ENCODE measurements at regions not wholly inside any gene's neighbourhood (a gene's known extent, or its start where the extent isn't known, plus 50 kb on each side); places are given as distances from the start of the nearest gene placed in this dataset.
A peak's percentile ranks its signal among the peaks of the same experiment; 100 is the strongest.

GRCh38 chr1:22366346-22366745, 85.3 kb upstream of the ZBTB40 start:
- Histone ChIP-seq H3K23me2 (ENCODE audit: low read depth, low read length) (no peaks in the 10 kb centered on the region), H3K4me1 (replicated peaks in 1 of 4; ENCODE audit: control insufficient read depth in 3 of 4, insufficient read depth in 4 of 4, low read length in 3 of 4) (peaks cover 2 to 14% (median 5%) of the 10 kb centered on the region in 4 experiments), H3K79me2 (ENCODE audit: control insufficient read depth in 1 of 2, insufficient read depth in 2 of 2, low read length in 2 of 2) (no peaks in the 10 kb centered on the region), H3K36me3 (ENCODE audit: control insufficient read depth in 2 of 4, insufficient read depth in 4 of 4, low read length in 3 of 4) (no peaks in the 10 kb centered on the region), H2AFZ (ENCODE audit: low read length) (no peak overlapping the region), H3K23ac (ENCODE audit: insufficient read length) (peak overlapping the region; percentile 42), H3K9me3 (ENCODE audit: insufficient read depth in 2 of 2, low read depth in 1 of 2, low read length in 1 of 2) (no peaks in the 10 kb centered on the region), H2BK20ac (ENCODE audit: low read length) (no peak overlapping the region), H3K9ac (replicated peaks in 1 of 4; ENCODE audit: extremely low read depth in 1 of 4, low read depth in 3 of 4, low read length in 3 of 4) (no peak overlapping the region), H2BK15ac (ENCODE audit: low read length) (no peak overlapping the region), H3K14ac (ENCODE audit: insufficient read length) (no peak overlapping the region), H3K27me3 (replicated peaks in 1 of 4; ENCODE audit: control insufficient read depth in 3 of 4, extremely low read depth in 1 of 4, insufficient read depth in 3 of 4, low read length in 3 of 4) (peaks cover 0 to 3% (median 0%) of the 10 kb centered on the region in 4 experiments; a peak in 1 of 7 replicates), H4K5ac (ENCODE audit: insufficient read length, low read depth, low read length) (no peak overlapping the region), H4K91ac (replicated peaks; ENCODE audit: insufficient read length, low read length) (no peak overlapping the region), H3K56ac (replicated peaks; ENCODE audit: insufficient read length, low read depth, low read length) (no peak overlapping the region), H4K20me1 (replicated peaks in 1 of 2; ENCODE audit: control insufficient read depth in 1 of 2, insufficient read depth in 2 of 2, low read length in 2 of 2) (no peaks in the 10 kb centered on the region), H2BK120ac (replicated peaks; ENCODE audit: low read depth, low read length) (no peak overlapping the region), H2AK5ac (ENCODE audit: low read depth, low read length) (no peak overlapping the region), H4K8ac (ENCODE audit: extremely low read depth, insufficient read depth, low read length) (no peak overlapping the region), H3K4me2 (ENCODE audit: insufficient read depth in 1 of 2, low read depth in 2 of 2, low read length in 2 of 2) (no peak overlapping the region), H3K27ac (ENCODE audit: low read depth, low read length) (no peak overlapping the region), H3K79me1 (ENCODE audit: low read depth, low read length) (no peaks in the 10 kb centered on the region), H2BK5ac (ENCODE audit: low read depth, low read length) (no peak overlapping the region), H2BK12ac (ENCODE audit: low read depth, low read length) (no peak overlapping the region; the same call in 1 of the 2 replicates), H3K4me3 (ENCODE audit: extremely low read depth in 1 of 4, insufficient read depth in 2 of 4, low read depth in 3 of 4, low read length in 4 of 4) (no peak overlapping the region), H3K18ac (ENCODE audit: extremely low read depth, low read length) (no peak overlapping the region), H3K4ac (replicated peaks; ENCODE audit: insufficient read length, low read depth, low read length) (no peak overlapping the region)
- DNase-seq (ENCODE audit: low read depth in 1 of 2, low spot score in 2 of 2), result no peak
- 81% methylated on average over 6 of the region's 6 CpGs; no CpG with 5 or more reads in 1 of the 2 experiments for WGBS, 2 experiments (ENCODE audit: extremely low coverage in 1 of 2, insufficient coverage in 1 of 2, insufficient read length in 1 of 2, insufficient replicate concordance in 2 of 2, low coverage in 1 of 2, low lambda C conversion rate in 2 of 2, missing lambda C conversion rate in 1 of 2)
- ChIA-PET CTCF (ENCODE audit: partially characterized antibody) (interaction anchor here (1.2 kb wide), 1 partner anchor 50 kb away, joined by 4 read pairs; no protein-coding TSS in a partner anchor), POLR2A (ENCODE audit: partially characterized antibody) (interaction anchor here (0.6 to 1.7 kb wide), 2 partner anchors 11 to 36 kb away, joined by 3 read pairs; no protein-coding TSS in a partner anchor)
- TF ChIP-seq SRF (IDR thresholded peaks at IDR 0.05; ENCODE audit: low read depth, low read length) (no peak), TAF1 (IDR thresholded peaks at IDR 0.05; ENCODE audit: low read depth, low read length) (no peak), CTBP2 (IDR thresholded peaks at IDR 0.05; ENCODE audit: borderline replicate concordance, insufficient read depth, insufficient read length, low read length) (no peak), E2F6 (IDR thresholded peaks at IDR 0.05) (no peak), CBX5 (IDR thresholded peaks at IDR 0.05; ENCODE audit: low read depth, low read length) (no peak), CTCF (IDR thresholded peaks at IDR 0.05; ENCODE audit: control extremely low read depth in 1 of 3, insufficient read depth in 1 of 3, low read depth in 1 of 3, low read length in 3 of 3) (no peak), RBBP5 (IDR thresholded peaks at IDR 0.05; ENCODE audit: borderline replicate concordance, low read depth, low read length) (no peak)
- FAIRE-seq, result no peak

Measured in H1 (cell line).